Peyer's patch (tissue), 4 donors: ENCODE measurements at regions not wholly inside any gene's neighbourhood (a gene's known extent, or its start where the extent isn't known, plus 50 kb on each side); places are given as distances from the start of the nearest gene placed in this dataset.

ENCODE experiments used
- POLR2A ChIP-seq, 2 donors: fragments of 450-650 bp; IDR thresholded peaks; one replicate each; pipeline ENCODE4 v1.5.1; 2017; ENCODE audit warnings: antibody characterized with exemption in 2 of 2, mild to moderate bottlenecking in 2 of 2, moderate library complexity in 2 of 2
- TF ChIP-seq, protein P1 (sequence below), 6 experiments: fragments of 450-650 bp in 4 of 6; fragments of 200-600 bp in 2 of 6; sonication (generic) in 1 of 6; IDR thresholded peaks; one replicate each; pipeline ENCODE4 v1.5.1; 2017 to 2019; ENCODE audit warnings: antibody characterized with exemption in 6 of 6, mild to moderate bottlenecking in 3 of 6, moderate library complexity in 1 of 6

DNA sequence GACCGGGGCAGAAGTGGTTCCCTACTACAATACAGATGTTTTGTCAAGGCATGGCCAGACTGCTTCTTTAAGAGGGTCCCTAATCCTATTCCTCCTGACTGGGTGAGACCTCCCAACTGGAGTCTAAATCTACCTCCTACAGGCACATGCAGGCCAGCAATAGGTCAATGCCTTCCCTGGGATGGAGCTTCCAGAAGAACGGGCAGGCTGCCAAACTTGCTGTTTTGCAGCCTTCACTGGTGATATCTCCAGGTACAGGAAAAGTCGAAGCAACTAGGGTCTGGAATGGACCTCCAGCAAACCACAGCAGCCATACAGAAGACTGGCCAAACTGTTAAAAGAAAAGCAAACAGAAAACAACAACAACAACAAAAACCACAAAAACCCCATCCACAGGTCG lies 678.4 kb upstream of the DIAPH2 start:
- TF ChIP-seq, protein P1, sequence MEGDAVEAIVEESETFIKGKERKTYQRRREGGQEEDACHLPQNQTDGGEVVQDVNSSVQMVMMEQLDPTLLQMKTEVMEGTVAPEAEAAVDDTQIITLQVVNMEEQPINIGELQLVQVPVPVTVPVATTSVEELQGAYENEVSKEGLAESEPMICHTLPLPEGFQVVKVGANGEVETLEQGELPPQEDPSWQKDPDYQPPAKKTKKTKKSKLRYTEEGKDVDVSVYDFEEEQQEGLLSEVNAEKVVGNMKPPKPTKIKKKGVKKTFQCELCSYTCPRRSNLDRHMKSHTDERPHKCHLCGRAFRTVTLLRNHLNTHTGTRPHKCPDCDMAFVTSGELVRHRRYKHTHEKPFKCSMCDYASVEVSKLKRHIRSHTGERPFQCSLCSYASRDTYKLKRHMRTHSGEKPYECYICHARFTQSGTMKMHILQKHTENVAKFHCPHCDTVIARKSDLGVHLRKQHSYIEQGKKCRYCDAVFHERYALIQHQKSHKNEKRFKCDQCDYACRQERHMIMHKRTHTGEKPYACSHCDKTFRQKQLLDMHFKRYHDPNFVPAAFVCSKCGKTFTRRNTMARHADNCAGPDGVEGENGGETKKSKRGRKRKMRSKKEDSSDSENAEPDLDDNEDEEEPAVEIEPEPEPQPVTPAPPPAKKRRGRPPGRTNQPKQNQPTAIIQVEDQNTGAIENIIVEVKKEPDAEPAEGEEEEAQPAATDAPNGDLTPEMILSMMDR (IDR thresholded peaks at IDR 0.05): no peak
- TF ChIP-seq POLR2A (IDR thresholded peaks at IDR 0.05): no peak
